ENCODE measurements at regions not wholly inside any gene's neighbourhood (a gene's known extent, or its start where the extent isn't known, plus 50 kb on each side); places are given as distances from the start of the nearest gene placed in this dataset.

DNA sequence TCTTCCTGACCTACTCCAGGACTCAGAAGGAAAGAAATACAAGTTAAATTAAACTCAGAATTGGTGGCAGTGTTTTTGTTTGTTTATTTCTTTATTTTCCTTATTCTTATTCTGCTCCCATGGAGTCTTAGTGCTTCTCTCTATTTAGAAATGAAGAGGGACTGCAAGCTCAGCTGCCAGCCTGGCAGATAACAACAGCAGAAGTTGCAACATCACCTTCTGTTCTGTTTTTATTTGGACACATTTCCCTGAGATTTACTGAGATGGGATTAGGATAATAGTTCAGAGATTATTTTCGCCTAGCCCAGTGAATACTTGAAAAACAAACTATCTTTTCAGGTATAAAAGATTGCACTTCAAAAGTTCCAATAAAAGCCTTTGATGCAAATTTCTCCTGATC, 70.4 kb upstream of the DTNA start:
- no peak for DNase-seq (ENCODE audit: low spot score)

DNA sequence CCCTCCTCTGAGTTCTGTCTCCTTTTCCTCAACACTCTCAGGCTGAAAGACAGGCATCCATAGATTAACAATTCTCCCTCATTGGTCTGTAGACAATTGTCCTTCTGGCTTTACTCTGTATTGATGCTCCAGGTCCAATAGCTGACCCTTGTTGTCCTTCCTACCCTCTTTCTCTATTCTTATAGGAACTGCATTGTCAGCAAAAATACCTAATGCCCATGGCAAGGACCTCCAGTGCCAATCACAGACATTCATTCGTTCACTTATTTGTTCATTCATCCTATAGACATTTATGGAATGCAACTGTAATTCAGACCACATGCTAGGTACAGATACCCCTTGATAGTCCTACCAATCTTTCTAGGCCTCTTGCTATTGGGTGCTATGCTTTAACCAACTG, 69.8 kb upstream of the DTNA start:
- DNase-seq (ENCODE audit: low spot score), result no peak

- no peak for DNase-seq (ENCODE audit: low spot score)
Observed at GRCh38 chr18:34643989-34644388, 66.1 kb upstream of the DTNA start.

- peak; percentile 53 for DNase-seq (ENCODE audit: low spot score)
Observed at GRCh38 chr18:34647251-34647650, 62.8 kb upstream of the DTNA start.

- no peak for DNase-seq (ENCODE audit: low spot score)
Observed at GRCh38 chr18:34648269-34648985, 61.7 kb upstream of the DTNA start.

- no peak for DNase-seq (ENCODE audit: low spot score)
Observed at GRCh38 chr18:34649080-34649479, 61.0 kb upstream of the DTNA start.

GRCh38 chr18:34650121-34650545, 60.0 kb upstream of the DTNA start:
- DNase-seq (ENCODE audit: low spot score), result no peak

- DNase-seq (ENCODE audit: low spot score), result no peak
Observed at GRCh38 chr18:34651586-34652369, 58.3 kb upstream of the DTNA start.

DNA sequence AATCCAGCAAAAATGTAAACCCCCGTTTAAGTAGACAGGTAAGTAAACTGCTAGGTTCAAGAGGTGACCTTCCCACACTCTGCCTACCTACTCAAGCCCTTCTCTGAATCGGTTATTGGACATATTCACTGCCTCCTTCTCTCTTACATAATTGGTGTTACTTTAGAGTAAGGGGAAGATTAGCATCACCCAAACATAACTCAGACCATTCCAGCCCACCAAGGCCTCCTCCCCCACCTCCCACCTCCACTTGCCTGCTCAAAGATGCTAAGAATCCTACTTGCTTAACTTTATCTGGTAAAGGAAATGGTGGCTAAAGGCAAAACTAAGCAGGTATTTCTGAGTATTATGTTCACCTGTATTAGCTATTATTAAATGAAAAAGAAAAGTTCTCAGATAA, 55.0 kb upstream of the DTNA start:
- DNase-seq (ENCODE audit: low spot score), result no peak

GRCh38 chr18:34657860-34658500, 52.1 kb upstream of the DTNA start:
- DNase-seq (ENCODE audit: low spot score), result no peak

GRCh38 chr18:34659579-34660517, 50.2 kb upstream of the DTNA start:
- peak; percentile 13 for DNase-seq (ENCODE audit: low spot score)
